ENCODE measurements at regions not wholly inside any gene's neighbourhood (a gene's known extent, or its start where the extent isn't known, plus 50 kb on each side); places are given as distances from the start of the nearest gene placed in this dataset.
"Not testable (repeated sequence)": the region's sequence is repeated elsewhere in the genome, so short reads cannot be mapped to it uniquely, and the experiment has no call there.

DNA sequence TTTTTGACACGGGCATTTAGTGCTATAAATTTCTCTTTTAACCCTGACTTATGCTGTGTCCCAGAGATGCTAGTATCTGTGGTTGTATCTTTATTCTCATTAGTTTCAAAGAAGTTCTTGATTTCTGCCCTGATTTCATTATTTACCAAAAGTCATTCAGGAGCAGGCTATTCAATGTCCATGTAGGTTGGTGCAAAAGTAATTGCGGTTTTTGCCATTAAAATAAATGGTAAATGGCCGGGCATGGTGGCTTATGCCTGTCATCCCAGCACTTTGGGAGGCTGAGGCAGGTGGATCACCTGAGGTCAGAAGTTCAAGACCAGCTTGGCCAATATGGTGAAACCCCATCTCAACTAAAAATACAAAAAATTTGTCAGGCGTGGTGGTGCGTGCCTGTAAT is 1097.4 kb upstream of the SLIT2 start:
- not testable (repeated sequence) for DNase-seq (ENCODE audit: low spot score)

- no peak for DNase-seq (ENCODE audit: low spot score)
Measured at GRCh38 chr4:19152264-19152663, 1099.4 kb upstream of the SLIT2 start.

DNA sequence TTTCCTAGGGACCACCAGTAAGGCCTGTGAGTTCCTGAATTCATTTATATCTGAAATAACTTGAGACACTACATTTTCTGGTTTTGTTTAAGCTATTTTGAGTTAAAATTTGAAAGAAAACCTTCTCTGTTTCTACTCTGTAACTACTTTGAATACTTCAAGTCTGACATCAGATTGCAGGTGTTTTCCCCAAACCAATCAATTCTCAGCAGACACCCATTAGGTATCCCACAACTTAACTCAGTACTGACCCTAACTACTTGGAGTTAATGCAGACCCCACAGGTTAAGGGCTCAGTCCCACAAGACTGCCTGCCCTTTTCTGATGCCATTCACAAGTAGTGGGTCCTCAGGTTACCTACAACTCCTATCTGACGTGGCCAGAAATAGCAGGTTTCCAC is 1100.0 kb upstream of the SLIT2 start:
- DNase-seq (ENCODE audit: low spot score) = no peak

DNA sequence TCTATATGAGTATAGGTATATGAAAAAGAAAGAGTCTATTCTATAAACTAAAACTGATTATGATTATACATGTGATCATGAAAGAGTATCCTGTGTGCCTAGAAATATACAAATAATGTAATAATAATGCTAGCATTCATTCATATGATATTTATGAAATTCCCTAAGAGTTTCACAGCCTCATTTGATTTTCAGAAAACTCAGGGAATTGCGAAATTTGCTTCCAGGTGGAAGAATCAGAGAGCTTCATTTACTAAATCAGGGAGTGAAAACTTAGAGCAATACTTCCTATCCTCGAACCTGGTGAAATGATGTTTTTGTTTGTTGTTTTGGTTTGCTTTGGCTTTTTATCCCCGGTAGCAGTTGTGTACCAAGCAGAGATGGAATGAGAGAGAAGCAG is 1105.7 kb upstream of the SLIT2 start:
- no peak for DNase-seq (ENCODE audit: low spot score)

DNA sequence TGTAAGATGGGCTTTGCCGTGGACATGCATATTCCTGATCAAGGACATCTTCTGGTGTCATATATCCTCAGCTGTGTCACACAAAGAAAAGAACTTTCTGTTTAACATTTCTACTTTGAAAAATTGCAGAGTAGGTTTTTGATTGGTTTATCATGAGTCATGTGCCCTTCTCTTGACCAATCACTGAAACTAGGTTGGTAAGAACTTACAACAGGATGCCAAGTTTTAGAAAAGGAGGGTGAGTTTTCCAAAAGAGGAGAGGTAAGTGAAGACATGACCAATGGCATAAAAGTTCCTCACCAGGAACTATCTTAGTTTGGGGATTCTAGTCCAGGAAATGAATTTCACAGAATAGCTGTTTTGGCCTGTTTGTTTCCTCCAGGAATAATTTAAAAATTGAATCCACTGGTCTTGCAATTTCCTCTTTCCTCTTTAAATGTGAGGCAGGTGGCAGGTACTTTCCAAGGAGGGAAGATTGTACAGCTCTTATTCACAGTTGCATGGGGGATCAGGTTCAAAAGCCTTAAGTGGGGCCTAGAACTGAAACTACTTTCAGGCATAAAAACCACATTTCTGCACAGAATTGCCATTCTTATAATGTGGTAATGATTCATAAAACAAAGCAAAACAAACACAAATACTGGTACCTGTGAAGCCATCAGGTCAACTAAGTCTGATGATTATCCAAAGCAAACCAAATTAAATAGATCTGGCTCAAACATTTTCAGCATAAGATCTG is 1114.5 kb upstream of the LCORL start:
- peak; percentile 13 for DNase-seq (ENCODE audit: low spot score)

DNA sequence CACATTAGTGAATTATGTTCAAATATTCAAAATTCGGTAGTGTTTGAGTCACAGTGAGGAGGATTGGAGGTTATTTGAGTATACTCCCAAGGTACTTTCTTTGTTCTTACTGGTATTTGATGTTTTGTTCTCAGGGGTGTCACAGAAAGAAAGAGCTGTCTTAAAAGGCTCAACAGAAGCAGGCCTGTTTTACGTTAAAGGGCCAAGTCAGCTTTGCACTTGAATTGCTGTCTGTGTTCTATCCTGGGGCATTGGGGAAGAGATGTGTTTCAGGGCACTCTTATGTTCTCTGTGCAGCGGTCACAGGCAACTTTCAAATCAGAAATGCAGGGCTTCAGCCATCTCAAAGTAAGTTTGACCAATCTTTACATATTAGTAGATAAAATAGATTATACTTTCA is 1113.1 kb upstream of the LCORL start:
- DNase-seq (ENCODE audit: low spot score) = no peak

- DNase-seq (ENCODE audit: low spot score) = no peak
Measured at GRCh38 chr4:19133315-19133714, 1111.8 kb upstream of the LCORL start.

DNA sequence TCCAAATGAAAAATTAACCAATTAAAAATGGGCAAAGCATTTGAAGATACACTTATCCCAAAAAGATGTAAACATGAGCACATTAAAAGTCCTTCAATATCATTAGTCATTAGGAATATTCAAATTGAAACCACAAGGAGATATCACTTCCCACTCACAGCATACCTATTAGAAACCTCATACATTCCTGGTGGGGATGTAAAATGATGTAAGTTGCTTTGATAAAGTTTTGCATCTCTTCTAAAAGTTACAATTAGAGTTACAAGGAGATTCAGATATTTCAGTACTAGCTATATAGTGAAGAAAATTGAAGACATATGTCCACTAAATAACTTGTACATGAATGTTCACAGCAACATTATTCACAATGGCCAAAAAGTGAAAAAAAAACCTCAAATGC is 1109.3 kb upstream of the LCORL start:
- peak; percentile 70 for DNase-seq (ENCODE audit: low spot score)

DNA sequence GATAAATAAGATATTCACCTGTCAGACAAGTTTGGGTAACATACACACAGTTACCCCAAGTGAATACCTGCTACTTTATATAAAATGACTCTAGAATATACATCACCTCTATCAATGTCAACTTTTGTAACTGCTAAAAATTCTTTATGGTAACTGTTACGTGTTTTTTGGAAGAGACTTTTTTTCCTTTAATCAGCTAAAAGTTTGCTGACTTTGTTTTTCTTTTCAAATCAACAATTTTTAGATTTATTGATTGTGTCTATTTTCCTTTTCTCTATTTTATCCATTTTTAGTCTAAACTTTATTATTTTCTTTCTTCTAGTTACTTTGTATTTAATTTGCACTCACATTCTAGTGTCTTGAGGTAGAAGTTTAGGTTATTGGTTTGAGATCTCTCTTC is 1106.6 kb upstream of the LCORL start:
- no peak for DNase-seq (ENCODE audit: low spot score)

DNA sequence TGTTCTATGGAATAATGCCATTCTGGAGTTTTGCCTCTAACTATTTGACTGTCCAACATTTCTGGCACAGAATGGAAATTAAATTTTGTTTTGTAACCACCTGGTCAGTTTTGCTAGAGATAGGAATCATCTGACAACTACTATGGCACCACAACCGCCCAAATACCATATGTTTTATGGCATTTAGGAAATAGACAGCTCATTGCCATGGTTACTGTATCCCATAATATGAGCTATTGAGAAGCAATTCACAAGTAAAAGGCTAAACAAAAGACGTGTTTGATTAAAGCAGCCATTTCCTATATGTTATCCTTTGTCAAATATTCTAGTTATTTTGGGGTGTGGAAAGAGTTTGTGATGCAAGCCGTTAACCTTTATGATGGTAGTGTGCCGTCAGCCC is 1105.3 kb upstream of the LCORL start:
- no peak for DNase-seq (ENCODE audit: low spot score)

DNA sequence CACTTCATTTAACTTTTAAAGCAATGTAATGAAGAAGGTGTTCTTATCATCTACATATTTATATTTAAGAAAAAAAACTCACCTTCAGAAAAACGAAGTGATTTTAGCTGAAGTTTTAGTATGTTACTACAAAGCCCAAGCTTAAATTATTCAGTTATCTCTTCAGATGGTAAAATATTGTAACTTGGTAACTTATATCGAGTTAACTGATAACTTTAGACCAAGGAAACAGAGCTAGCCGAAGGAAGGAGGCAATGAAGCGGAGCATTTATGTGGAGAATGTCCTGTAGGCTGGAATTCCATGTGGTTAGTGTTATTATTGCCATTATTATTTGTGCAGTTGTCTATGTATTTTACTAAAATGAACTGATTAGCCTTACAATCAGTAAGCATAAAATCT is 1102.1 kb upstream of the LCORL start:
- peak; percentile 74 for DNase-seq (ENCODE audit: low spot score)

DNA sequence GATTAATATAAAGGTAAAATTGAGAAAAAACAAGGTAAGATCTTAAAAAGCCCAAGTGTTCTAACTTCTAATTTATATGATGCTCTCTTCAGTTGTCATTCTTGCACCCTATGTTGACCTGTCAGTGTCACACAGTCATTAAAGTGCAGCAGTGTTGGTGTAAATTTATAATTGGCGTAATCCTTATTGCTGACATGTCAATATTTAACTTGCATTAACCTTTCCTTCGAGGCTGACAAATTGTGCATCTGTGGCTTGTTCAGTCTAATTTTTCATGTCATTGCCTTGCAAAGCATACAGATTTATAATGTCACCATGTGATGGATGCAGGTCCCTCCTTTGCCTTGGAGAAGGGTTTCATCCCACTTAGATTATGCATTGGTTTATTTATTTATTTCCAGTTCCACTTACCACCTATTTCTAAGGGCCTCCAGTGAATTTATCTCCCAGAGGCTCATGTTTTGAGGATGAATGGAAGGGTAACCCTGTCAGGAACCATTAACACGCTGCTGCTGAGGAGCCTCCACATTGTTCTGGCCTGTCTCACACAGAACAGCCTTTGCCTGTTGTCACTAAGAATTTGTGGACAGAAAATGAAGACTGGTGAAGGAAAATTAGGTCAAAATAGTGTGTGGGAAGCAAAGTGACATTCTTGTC is 1098.5 kb upstream of the LCORL start:
- no peak for DNase-seq (ENCODE audit: low spot score)

- no peak for DNase-seq (ENCODE audit: low spot score)
Measured at GRCh38 chr4:19117022-19117421, 1095.5 kb upstream of the LCORL start.

- no peak for DNase-seq (ENCODE audit: low spot score)
Measured at GRCh38 chr4:19104176-19104575, 1082.6 kb upstream of the LCORL start.

GRCh38 chr4:19095491-19096046 is 1074.0 kb upstream of the LCORL start:
- no peak for DNase-seq (ENCODE audit: low spot score)

GRCh38 chr4:19093951-19094350 is 1072.4 kb upstream of the LCORL start:
- DNase-seq (ENCODE audit: low spot score) = no peak

- DNase-seq (ENCODE audit: low spot score) = no peak
Measured at GRCh38 chr4:19092797-19093196, 1071.2 kb upstream of the LCORL start.

DNA sequence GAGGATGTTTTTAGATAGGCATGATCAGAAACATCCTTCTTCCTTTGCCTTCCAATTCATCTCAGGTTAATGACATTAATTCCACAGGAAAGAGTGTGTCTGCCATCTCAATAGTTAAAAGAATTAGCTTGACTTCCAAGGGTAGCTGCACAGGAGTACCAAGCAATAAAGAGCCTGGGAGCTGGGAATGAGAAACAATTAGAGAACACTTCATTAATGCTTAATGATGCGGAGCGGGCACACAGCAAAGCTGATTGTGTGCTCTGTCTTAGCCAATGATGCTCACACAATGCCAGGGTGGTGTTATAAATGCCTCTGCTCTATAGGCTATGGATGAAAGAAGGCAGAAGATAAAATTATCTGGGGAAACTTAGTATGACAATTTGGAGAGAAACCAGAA is 1052.5 kb upstream of the LCORL start:
- DNase-seq (ENCODE audit: low spot score) = no peak

DNA sequence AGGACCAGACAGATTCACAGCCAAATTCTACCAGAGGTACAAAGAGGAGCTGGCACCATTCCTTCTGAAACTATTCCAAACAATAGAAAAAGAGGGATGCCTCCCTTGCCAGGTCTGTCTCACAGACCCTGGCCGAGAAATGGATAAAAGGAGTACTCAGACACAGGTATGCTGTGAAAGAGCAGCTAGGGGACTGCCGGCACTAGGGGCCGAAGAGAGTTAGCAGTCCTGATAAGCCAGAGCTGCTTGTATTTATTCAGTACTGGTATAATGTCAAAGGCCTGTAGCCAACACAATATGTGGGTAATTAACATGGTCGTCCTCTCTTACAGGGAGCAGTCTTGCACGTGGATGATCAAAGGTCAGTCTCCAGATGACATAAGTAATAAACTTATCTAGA is 1042.1 kb upstream of the LCORL start:
- DNase-seq (ENCODE audit: low spot score) = no peak

DNA sequence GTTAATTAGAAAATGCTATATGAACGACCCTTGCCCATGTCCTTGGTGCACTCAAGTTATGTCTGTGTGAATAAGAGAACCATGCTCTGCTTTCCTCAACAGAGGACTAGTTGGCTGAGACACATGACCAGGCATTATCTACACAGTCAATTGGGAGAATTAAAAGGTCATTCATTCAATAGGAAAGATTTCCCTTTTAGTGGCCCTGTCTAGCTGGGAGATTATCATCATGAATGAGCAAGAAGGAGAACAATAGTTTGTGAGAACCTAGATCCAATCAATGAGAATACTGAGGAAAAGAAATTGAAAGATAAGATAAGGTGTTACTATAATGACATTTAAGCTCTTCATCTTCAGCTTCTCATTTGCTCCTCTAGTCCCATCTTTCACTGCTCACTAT is 1033.4 kb upstream of the LCORL start:
- DNase-seq (ENCODE audit: low spot score) = no peak

DNA sequence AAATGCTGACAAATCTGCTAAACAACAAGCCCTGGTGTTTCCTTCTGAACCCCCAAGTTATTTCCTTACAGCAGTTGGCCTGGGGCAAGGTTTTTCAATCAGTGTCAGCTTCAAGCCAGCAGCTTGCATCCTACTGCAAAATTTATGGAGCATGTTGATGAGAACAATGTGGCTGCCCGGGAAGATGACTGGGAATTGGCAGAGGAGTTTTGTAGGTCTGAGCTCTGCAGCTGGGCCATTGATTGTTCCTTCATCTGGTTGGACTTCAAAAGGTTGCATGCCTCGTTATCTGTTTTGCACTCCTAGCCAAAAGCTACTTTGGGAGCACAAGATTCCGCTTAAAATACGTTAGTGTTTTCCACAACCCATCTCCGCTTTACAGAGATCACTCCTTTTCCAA is 1030.3 kb upstream of the LCORL start:
- peak; percentile 2 for DNase-seq (ENCODE audit: low spot score)

GRCh38 chr4:19047279-19047880 is 1025.8 kb upstream of the LCORL start:
- DNase-seq (ENCODE audit: low spot score) = no peak

DNA sequence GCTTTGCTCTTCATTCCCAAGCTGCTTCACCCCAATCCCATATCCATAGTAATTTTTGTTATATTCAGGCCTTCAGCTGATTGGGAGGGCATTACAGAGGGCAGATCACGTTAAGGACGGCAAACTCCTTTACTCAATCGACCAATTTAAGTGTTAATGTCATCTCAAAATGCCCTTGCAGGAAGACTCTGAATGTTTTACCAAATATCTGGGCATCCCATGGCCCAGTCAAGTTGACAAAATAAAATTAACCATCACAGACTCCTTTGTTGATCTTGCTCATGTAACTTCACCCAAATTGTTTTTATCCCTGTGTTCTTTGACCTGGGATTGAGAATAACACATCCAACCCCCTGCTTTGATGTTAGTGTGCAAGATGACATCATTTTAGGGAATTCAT is 1018.3 kb upstream of the LCORL start:
- DNase-seq (ENCODE audit: low spot score) = no peak
